ENCODE measurements at regions not wholly inside any gene's neighbourhood (a gene's known extent, or its start where the extent isn't known, plus 50 kb on each side); places are given as distances from the start of the nearest gene placed in this dataset.

DNA sequence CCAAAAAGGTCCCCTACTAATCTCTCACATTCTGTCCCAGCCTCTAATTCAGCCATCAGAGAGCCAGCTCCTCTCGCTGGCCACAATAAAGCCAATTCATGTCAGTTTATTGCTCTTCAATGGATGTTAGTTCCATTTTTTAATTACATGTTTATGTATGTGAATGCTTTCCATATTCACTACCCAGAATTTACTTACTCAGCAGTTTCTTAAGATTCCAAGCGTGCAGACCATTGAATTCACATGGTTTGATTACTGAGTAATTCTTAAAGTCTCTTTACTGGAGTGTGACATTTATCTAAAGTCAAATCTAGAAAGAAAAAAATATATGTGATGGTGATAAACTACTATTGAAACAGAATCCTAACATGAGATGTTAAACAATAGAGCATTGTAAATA lies 102.2 kb downstream of the LLPH start:
- TF ChIP-seq CTCF (conservative IDR thresholded peaks at IDR 0.05 in 1 of 2, IDR thresholded peaks at IDR 0.05 in 1 of 2; ENCODE audit: extremely low read depth in 1 of 2, insufficient read depth in 1 of 2, low read depth in 1 of 2, low read length in 2 of 2), result no peak
- no peak for TF ChIP-seq EZH2 (IDR thresholded peaks at IDR 0.05; ENCODE audit: borderline replicate concordance, low read length)
